Mesendoderm (in vitro differentiated cells): ENCODE measurements at regions not wholly inside any gene's neighbourhood (a gene's known extent, or its start where the extent isn't known, plus 50 kb on each side); places are given as distances from the start of the nearest gene placed in this dataset.
A peak's percentile ranks its signal among the peaks of the same experiment; 100 is the strongest.

Experiments
- DNase-seq: peaks from one replicate; pipeline ENCODE4 v3.0.0; 2013
- H2AK5ac ChIP-seq: 2 replicates; pipeline ENCODE4 v1.6.1; 2013; ENCODE audit warnings: low read length, inconsistent platforms
- H2BK120ac ChIP-seq: 2 replicates; pipeline ENCODE4 v1.6.1; 2013; ENCODE audit warnings: low read depth, mild to moderate bottlenecking, low read length, moderate library complexity, mixed read lengths
- H2BK15ac ChIP-seq: replicated peaks from 2 replicates; pipeline ENCODE4 v1.6.1; 2013; ENCODE audit warnings: low read depth, mild to moderate bottlenecking, moderate library complexity
- H2BK5ac ChIP-seq: 2 replicates; pipeline ENCODE4 v1.6.1; 2013; ENCODE audit warnings: low read length, inconsistent platforms
- H3K18ac ChIP-seq: 2 replicates; pipeline ENCODE4 v1.6.1; 2013; ENCODE audit warnings: mild to moderate bottlenecking, low read length, mixed read lengths
- H3K23ac ChIP-seq: one replicate; pipeline ENCODE4 v1.6.1; 2013; ENCODE audit warnings: low read length
- H3K27ac ChIP-seq: 2 replicates; pipeline ENCODE4 v1.5.1; 2013; ENCODE audit warnings: low read depth, mild to moderate bottlenecking, inconsistent platforms, low read length, moderate library complexity
- H3K27me3 ChIP-seq: 2 replicates; pipeline ENCODE4 v1.6.1; 2013; ENCODE audit warnings: low read length, control low read depth, mild to moderate bottlenecking, inconsistent platforms; ENCODE audit not compliant: insufficient read depth, poor library complexity
- H3K36me3 ChIP-seq: 2 replicates; pipeline ENCODE4 v1.6.1; 2013; ENCODE audit warnings: low read length, inconsistent platforms; ENCODE audit not compliant: control insufficient read depth, insufficient read depth
- H3K4ac ChIP-seq: one replicate; pipeline ENCODE4 v1.6.1; 2013; ENCODE audit warnings: low read depth, mild to moderate bottlenecking, low read length, moderate library complexity
- H3K4me1 ChIP-seq: 2 replicates; pipeline ENCODE4 v1.6.1; 2013; ENCODE audit warnings: low read depth, low read length, inconsistent platforms; ENCODE audit not compliant: control insufficient read depth
- H3K4me2 ChIP-seq: 2 replicates; pipeline ENCODE4 v1.6.1; 2013; ENCODE audit warnings: low read length
- H3K4me3 ChIP-seq: 2 replicates; pipeline ENCODE4 v1.5.1; 2013; ENCODE audit warnings: mild to moderate bottlenecking, low read length
- H3K56ac ChIP-seq: one replicate; pipeline ENCODE4 v1.6.1; 2013; ENCODE audit warnings: low read length
- H3K79me1 ChIP-seq: 2 replicates; pipeline ENCODE4 v1.6.1; 2013; ENCODE audit warnings: low read length, inconsistent platforms
- H3K79me2 ChIP-seq: 2 replicates; pipeline ENCODE4 v1.6.1; 2013; ENCODE audit warnings: mild to moderate bottlenecking, low read length; ENCODE audit not compliant: control insufficient read depth, insufficient read depth
- H3K9ac ChIP-seq: 2 replicates; pipeline ENCODE4 v1.6.1; 2013; ENCODE audit warnings: low read length, inconsistent platforms
- H4K5ac ChIP-seq: one replicate; pipeline ENCODE4 v1.6.1; 2013; ENCODE audit warnings: low read length
- H4K8ac ChIP-seq: one replicate; pipeline ENCODE4 v1.6.1; 2013; ENCODE audit warnings: low read depth, mild to moderate bottlenecking, control low read depth, low read length, moderate library complexity
- WGBS: extraction: QIAGEN DNeasy Blood & Tissue Kit; methylation state at CpG from one replicate; pipeline ENCODE4 v1.1.7; 2013; ENCODE audit warnings: low lambda C conversion rate, missing lambda C conversion rate; ENCODE audit not compliant: insufficient coverage; ENCODE audit errors: extremely low coverage; 5-methylcytosine and 5-hydroxymethylcytosine counted together

GRCh38 chr4:34178476-34178875 lies 2065.8 kb downstream of the ARAP2 start:
- Histone ChIP-seq H2AK5ac (no peak overlapping the region), H3K4me3 (no peak overlapping the region), H3K9ac (no peak overlapping the region), H3K79me2 (no peaks in the 10 kb centered on the region), H3K56ac (no peak overlapping the region), H3K18ac (no peak overlapping the region), H3K36me3 (no peaks in the 10 kb centered on the region), H3K79me1 (no peaks in the 10 kb centered on the region), H3K27me3 (no peaks in the 10 kb centered on the region), H3K4ac (no peak overlapping the region), H4K5ac (no peak overlapping the region), H2BK5ac (no peak overlapping the region), H2BK15ac (no peak overlapping the region), H2BK120ac (no peak overlapping the region), H3K27ac (no peak overlapping the region), H3K23ac (no peak overlapping the region), H3K4me2 (no peak overlapping the region), H3K4me1 (no peaks in the 10 kb centered on the region), H4K8ac (no peak overlapping the region)
- peak; percentile 79 for DNase-seq

- no CpG with 5 or more reads among the region's 2 CpGs for WGBS
These were observed 2062.9 kb downstream of the ARAP2 start for GRCh38 chr4:34181311-34181841.

GRCh38 chr4:34181891-34182290 lies 2062.4 kb downstream of the ARAP2 start:
- no peaks in the 10 kb centered on the region for H3K36me3 ChIP-seq
- DNase-seq: no peak
- no peaks in the 10 kb centered on the region for H3K79me1 ChIP-seq
- WGBS: no CpG with 5 or more reads among the region's 2 CpGs
- H3K56ac ChIP-seq: no peak overlapping the region
- no peak overlapping the region for H2BK120ac ChIP-seq
- no peak overlapping the region for H2BK5ac ChIP-seq
- no peak overlapping the region for H4K5ac ChIP-seq
- H4K8ac ChIP-seq: no peak overlapping the region
- no peak overlapping the region for H2BK15ac ChIP-seq
- H2AK5ac ChIP-seq: no peak overlapping the region
- H3K4me2 ChIP-seq: no peak overlapping the region
- H3K79me2 ChIP-seq: no peaks in the 10 kb centered on the region
- no peak overlapping the region for H3K23ac ChIP-seq
- H3K27me3 ChIP-seq: no peaks in the 10 kb centered on the region
- no peak overlapping the region for H3K18ac ChIP-seq
- no peak overlapping the region for H3K27ac ChIP-seq
- no peak overlapping the region for H3K9ac ChIP-seq
- H3K4me1 ChIP-seq: no peaks in the 10 kb centered on the region
- H3K4ac ChIP-seq: no peak overlapping the region
- no peak overlapping the region for H3K4me3 ChIP-seq

More at GRCh38 chr4:34181311-34181841, 2062.9 kb downstream of the ARAP2 start:
- Histone ChIP-seq H2BK120ac (no peak overlapping the region), H3K56ac (no peak overlapping the region), H3K23ac (no peak overlapping the region), H4K8ac (no peak overlapping the region), H3K4me3 (no peak overlapping the region), H2BK5ac (no peak overlapping the region), H3K9ac (no peak overlapping the region), H3K4ac (no peak overlapping the region), H3K79me2 (no peaks in the 10 kb centered on the region), H3K4me1 (no peaks in the 10 kb centered on the region), H3K4me2 (no peak overlapping the region), H3K27me3 (no peaks in the 10 kb centered on the region), H2AK5ac (no peak overlapping the region), H3K36me3 (no peaks in the 10 kb centered on the region), H3K27ac (no peak overlapping the region), H3K18ac (no peak overlapping the region), H2BK15ac (no peak overlapping the region), H3K79me1 (no peaks in the 10 kb centered on the region), H4K5ac (no peak overlapping the region)
- DNase-seq: no peak

- Histone ChIP-seq H3K4me3 (no peak overlapping the region), H3K56ac (no peak overlapping the region), H2BK15ac (no peak overlapping the region), H3K79me2 (no peaks in the 10 kb centered on the region), H3K27ac (no peak overlapping the region), H3K23ac (no peak overlapping the region), H3K18ac (no peak overlapping the region), H2BK5ac (no peak overlapping the region), H3K4ac (no peak overlapping the region), H4K8ac (no peak overlapping the region), H3K4me1 (no peaks in the 10 kb centered on the region), H3K36me3 (no peaks in the 10 kb centered on the region), H3K27me3 (no peaks in the 10 kb centered on the region), H4K5ac (no peak overlapping the region), H2AK5ac (no peak overlapping the region), H3K9ac (no peak overlapping the region), H3K79me1 (no peaks in the 10 kb centered on the region), H3K4me2 (no peak overlapping the region), H2BK120ac (no peak overlapping the region)
- DNase-seq: no peak
- no CpG with 5 or more reads among the region's 4 CpGs for WGBS
These were observed 2062.0 kb downstream of the ARAP2 start for GRCh38 chr4:34182306-34182705.

GRCh38 chr4:34183926-34184325 lies 2060.4 kb downstream of the ARAP2 start:
- Histone ChIP-seq H4K5ac (no peak overlapping the region), H3K9ac (no peak overlapping the region), H3K27ac (no peak overlapping the region), H3K18ac (no peak overlapping the region), H3K4me2 (no peak overlapping the region), H3K79me1 (no peaks in the 10 kb centered on the region), H2BK120ac (no peak overlapping the region), H2BK15ac (no peak overlapping the region), H3K4me1 (no peaks in the 10 kb centered on the region), H3K27me3 (no peaks in the 10 kb centered on the region), H3K23ac (no peak overlapping the region), H4K8ac (no peak overlapping the region), H3K56ac (no peak overlapping the region), H2BK5ac (no peak overlapping the region), H2AK5ac (no peak overlapping the region), H3K4ac (no peak overlapping the region), H3K79me2 (no peaks in the 10 kb centered on the region), H3K36me3 (no peaks in the 10 kb centered on the region), H3K4me3 (no peak overlapping the region)
- DNase-seq: peak; percentile 38
- no CpG with 5 or more reads among the region's 3 CpGs for WGBS

- no peak overlapping the region for H3K27ac ChIP-seq
- no CpG with 5 or more reads among the region's 1 CpG for WGBS
- no peak overlapping the region for H3K18ac ChIP-seq
- no peak overlapping the region for H3K56ac ChIP-seq
- no peaks in the 10 kb centered on the region for H3K79me2 ChIP-seq
- H3K4me3 ChIP-seq: no peak overlapping the region
- H2BK15ac ChIP-seq: no peak overlapping the region
- H3K4me2 ChIP-seq: no peak overlapping the region
- no peak overlapping the region for H4K5ac ChIP-seq
- H3K27me3 ChIP-seq: no peaks in the 10 kb centered on the region
- H3K23ac ChIP-seq: no peak overlapping the region
- no peak overlapping the region for H4K8ac ChIP-seq
- no peaks in the 10 kb centered on the region for H3K79me1 ChIP-seq
- no peak overlapping the region for H2AK5ac ChIP-seq
- no peak overlapping the region for H3K9ac ChIP-seq
- no peaks in the 10 kb centered on the region for H3K36me3 ChIP-seq
- H3K4ac ChIP-seq: no peak overlapping the region
- no peak for DNase-seq
- no peaks in the 10 kb centered on the region for H3K4me1 ChIP-seq
- no peak overlapping the region for H2BK120ac ChIP-seq
- H2BK5ac ChIP-seq: no peak overlapping the region
These were observed 2057.3 kb downstream of the ARAP2 start for GRCh38 chr4:34187056-34187455.
